KMS-11 (cell line): ENCODE measurements at regions not wholly inside any gene's neighbourhood (a gene's known extent, or its start where the extent isn't known, plus 50 kb on each side); places are given as distances from the start of the nearest gene placed in this dataset.

ENCODE experiments used
- H2AFZ ChIP-seq: fragments of 200-600 bp; sonication (generic); 2 replicates; pipeline ENCODE4 v1.6.1; 2016; ENCODE audit warnings: antibody characterized with exemption, mixed run types, low read depth
- H3K27ac ChIP-seq: fragments of 200-600 bp; sonication (generic); 2 replicates; pipeline ENCODE4 v1.6.1; 2016; ENCODE audit warnings: mild to moderate bottlenecking, mixed run types
- H3K27me3 ChIP-seq: fragments of 200-600 bp; sonication (generic); 2 replicates; pipeline ENCODE4 v1.6.1; 2017; ENCODE audit warnings: mild to moderate bottlenecking, low read depth, mixed run types, moderate library complexity; ENCODE audit not compliant: insufficient read depth
- H3K36me3 ChIP-seq: fragments of 200-600 bp; sonication (generic); 2 replicates; pipeline ENCODE4 v1.6.1; 2017; ENCODE audit warnings: mild to moderate bottlenecking, mixed run types; ENCODE audit not compliant: insufficient read depth
- H3K4me1 ChIP-seq: fragments of 200-600 bp; sonication (generic); 2 replicates; pipeline ENCODE4 v1.6.1; 2016; ENCODE audit warnings: mild to moderate bottlenecking, low read depth, mixed run types; ENCODE audit not compliant: poor library complexity, severe bottlenecking
- H3K4me2 ChIP-seq: fragments of 200-600 bp; sonication (generic); 2 replicates; pipeline ENCODE4 v1.7.0; 2016; ENCODE audit warnings: mild to moderate bottlenecking, mixed run types
- H3K4me3 ChIP-seq: fragments of 200-600 bp; sonication (generic); IDR thresholded peaks from 2 replicates; pipeline ENCODE4 v1.6.1; 2017; ENCODE audit warnings: low read depth, low read length, mixed read lengths; ENCODE audit not compliant: insufficient read depth
- H3K79me2 ChIP-seq: fragments of 200-600 bp; sonication (generic); 2 replicates; pipeline ENCODE4 v1.6.1; 2016; ENCODE audit warnings: low read depth, mixed run types; ENCODE audit not compliant: insufficient read depth
- H3K9ac ChIP-seq: fragments of 200-600 bp; sonication (generic); 2 replicates; pipeline ENCODE4 v1.6.1; 2016; ENCODE audit warnings: mild to moderate bottlenecking, mixed run types
- H4K20me1 ChIP-seq: fragments of 200-600 bp; sonication (generic); 2 replicates; pipeline ENCODE4 v1.6.1; 2016; ENCODE audit warnings: mild to moderate bottlenecking, mixed run types; ENCODE audit not compliant: insufficient read depth
- TF ChIP-seq, protein P1 (sequence below): fragments of 200-600 bp; sonication (generic); conservative IDR thresholded peaks from 2 replicates; pipeline ENCODE4 v1.6.1; 2017; ENCODE audit warnings: low read depth, mild to moderate bottlenecking, antibody characterized with exemption, low read length, moderate library complexity, mixed read lengths

DNA sequence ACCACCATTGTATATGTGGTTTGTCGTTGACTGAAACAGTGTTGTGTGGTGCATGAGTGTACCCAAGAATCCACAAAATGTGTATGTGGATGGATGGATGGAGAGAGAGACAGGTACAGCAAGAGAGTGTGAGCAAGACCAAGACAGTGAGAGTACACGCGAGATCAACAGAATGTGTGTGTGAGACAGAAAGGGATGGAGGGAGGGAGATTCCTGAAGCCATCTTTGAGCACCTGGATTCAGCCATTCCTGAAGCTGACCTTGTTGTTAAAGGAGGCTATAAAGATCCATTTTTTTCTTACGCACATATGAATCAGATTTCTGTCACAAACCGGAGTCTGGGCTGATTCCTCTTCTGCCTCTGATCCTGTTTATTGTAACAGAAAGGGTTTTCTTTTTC, 64.1 kb downstream of the TFAP2C start:
- Histone ChIP-seq H3K9ac (no peak overlapping the region), H3K4me2 (no peak overlapping the region), H3K36me3 (no peaks in the 10 kb centered on the region), H3K79me2 (no peaks in the 10 kb centered on the region), H3K4me1 (no peaks in the 10 kb centered on the region), H2AFZ (no peak overlapping the region), H4K20me1 (no peaks in the 10 kb centered on the region), H3K27me3 (no peaks in the 10 kb centered on the region), H3K4me3 (no peak overlapping the region), H3K27ac (no peak overlapping the region)
- TF ChIP-seq, protein P1, sequence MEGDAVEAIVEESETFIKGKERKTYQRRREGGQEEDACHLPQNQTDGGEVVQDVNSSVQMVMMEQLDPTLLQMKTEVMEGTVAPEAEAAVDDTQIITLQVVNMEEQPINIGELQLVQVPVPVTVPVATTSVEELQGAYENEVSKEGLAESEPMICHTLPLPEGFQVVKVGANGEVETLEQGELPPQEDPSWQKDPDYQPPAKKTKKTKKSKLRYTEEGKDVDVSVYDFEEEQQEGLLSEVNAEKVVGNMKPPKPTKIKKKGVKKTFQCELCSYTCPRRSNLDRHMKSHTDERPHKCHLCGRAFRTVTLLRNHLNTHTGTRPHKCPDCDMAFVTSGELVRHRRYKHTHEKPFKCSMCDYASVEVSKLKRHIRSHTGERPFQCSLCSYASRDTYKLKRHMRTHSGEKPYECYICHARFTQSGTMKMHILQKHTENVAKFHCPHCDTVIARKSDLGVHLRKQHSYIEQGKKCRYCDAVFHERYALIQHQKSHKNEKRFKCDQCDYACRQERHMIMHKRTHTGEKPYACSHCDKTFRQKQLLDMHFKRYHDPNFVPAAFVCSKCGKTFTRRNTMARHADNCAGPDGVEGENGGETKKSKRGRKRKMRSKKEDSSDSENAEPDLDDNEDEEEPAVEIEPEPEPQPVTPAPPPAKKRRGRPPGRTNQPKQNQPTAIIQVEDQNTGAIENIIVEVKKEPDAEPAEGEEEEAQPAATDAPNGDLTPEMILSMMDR = no peak

GRCh38 chr20:56697476-56697875, 68.4 kb downstream of the TFAP2C start:
- TF ChIP-seq, protein P1 = no peak
- H3K4me1 ChIP-seq = no peaks in the 10 kb centered on the region

DNA sequence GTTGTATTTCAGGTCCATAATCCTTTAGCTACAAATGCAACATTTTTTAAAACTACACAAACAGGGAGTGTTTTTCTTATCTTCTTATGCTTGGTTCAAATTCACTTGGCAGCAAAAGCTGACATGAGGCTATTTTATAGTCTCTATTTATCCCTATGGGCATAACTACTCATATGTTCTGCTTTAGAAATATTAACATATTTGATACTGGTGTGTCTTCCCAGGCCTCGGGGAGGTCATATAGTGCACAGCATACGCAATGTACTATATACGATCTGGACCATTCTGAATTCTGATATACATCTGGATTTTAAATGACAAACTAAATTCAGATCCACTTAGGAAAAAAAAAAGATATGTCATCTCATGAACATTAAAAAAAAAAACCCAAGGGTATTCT, 69.2 kb downstream of the TFAP2C start:
- H3K4me3 ChIP-seq = no peak overlapping the region
- H3K27ac ChIP-seq = no peak overlapping the region
- no peak overlapping the region for H3K4me2 ChIP-seq
- no peak overlapping the region for H3K9ac ChIP-seq
- H3K4me1 ChIP-seq = no peaks in the 10 kb centered on the region
- TF ChIP-seq, protein P1 = no peak
- no peaks in the 10 kb centered on the region for H3K36me3 ChIP-seq
- H2AFZ ChIP-seq = no peak overlapping the region
- no peaks in the 10 kb centered on the region for H3K79me2 ChIP-seq
- no peaks in the 10 kb centered on the region for H4K20me1 ChIP-seq
- no peaks in the 10 kb centered on the region for H3K27me3 ChIP-seq

More at GRCh38 chr20:56697476-56697875, 68.4 kb downstream of the TFAP2C start:
- H3K4me2 ChIP-seq = no peak overlapping the region
- H3K27me3 ChIP-seq = no peaks in the 10 kb centered on the region
- no peak overlapping the region for H3K27ac ChIP-seq
- H2AFZ ChIP-seq = no peak overlapping the region
- H3K79me2 ChIP-seq = no peaks in the 10 kb centered on the region
- H3K9ac ChIP-seq = no peak overlapping the region
- no peaks in the 10 kb centered on the region for H3K36me3 ChIP-seq
- no peak overlapping the region for H3K4me3 ChIP-seq
- no peaks in the 10 kb centered on the region for H4K20me1 ChIP-seq

GRCh38 chr20:56698749-56699148, 69.6 kb downstream of the TFAP2C start:
- no peaks in the 10 kb centered on the region for H4K20me1 ChIP-seq
- H3K9ac ChIP-seq = no peak overlapping the region
- H3K27ac ChIP-seq = no peak overlapping the region
- H3K4me3 ChIP-seq = no peak overlapping the region
- no peak overlapping the region for H3K4me2 ChIP-seq
- H3K79me2 ChIP-seq = no peaks in the 10 kb centered on the region
- no peak overlapping the region for H2AFZ ChIP-seq
- TF ChIP-seq, protein P1 = no peak
- H3K36me3 ChIP-seq = no peaks in the 10 kb centered on the region
- H3K27me3 ChIP-seq = no peaks in the 10 kb centered on the region
- no peaks in the 10 kb centered on the region for H3K4me1 ChIP-seq
